ENCODE measurements at regions not wholly inside any gene's neighbourhood (a gene's known extent, or its start where the extent isn't known, plus 50 kb on each side); places are given as distances from the start of the nearest gene placed in this dataset.
A peak's percentile ranks its signal among the peaks of the same experiment; 100 is the strongest.

- no peak for DNase-seq (ENCODE audit: low spot score)
Observed at GRCh38 chr3:180341516-180341915, 260.4 kb upstream of the TTC14 start.

- no peak for DNase-seq (ENCODE audit: low spot score)
Observed at GRCh38 chr3:180351601-180352000, 250.4 kb upstream of the TTC14 start.

DNA sequence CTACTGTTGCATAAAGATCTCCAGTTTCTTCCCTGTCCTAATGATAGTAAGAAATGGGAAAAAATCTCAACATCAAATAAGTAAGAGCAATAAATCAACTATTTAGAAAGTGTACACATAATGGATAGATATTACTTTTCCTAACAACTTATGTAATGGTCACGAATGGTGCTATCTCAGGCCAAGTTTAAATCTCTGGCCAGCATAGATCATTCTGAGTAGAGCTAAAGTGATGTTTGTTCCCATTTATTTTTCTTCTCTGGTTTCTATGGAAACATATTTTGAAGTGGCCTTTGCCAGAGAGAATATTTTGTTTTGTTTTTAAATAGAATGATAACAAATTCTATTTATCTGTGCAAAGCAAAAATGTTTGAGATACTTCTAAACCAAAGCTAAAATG, 249.7 kb upstream of the TTC14 start:
- DNase-seq (ENCODE audit: low spot score) = no peak

- no peak for DNase-seq (ENCODE audit: low spot score)
Observed at GRCh38 chr3:180354214-180354613, 247.7 kb upstream of the TTC14 start.

- no peak for DNase-seq (ENCODE audit: low spot score)
Observed at GRCh38 chr3:180358179-180358578, 243.8 kb upstream of the TTC14 start.

GRCh38 chr3:180359061-180359952, 242.7 kb upstream of the TTC14 start:
- DNase-seq (ENCODE audit: low spot score) = no peak

DNA sequence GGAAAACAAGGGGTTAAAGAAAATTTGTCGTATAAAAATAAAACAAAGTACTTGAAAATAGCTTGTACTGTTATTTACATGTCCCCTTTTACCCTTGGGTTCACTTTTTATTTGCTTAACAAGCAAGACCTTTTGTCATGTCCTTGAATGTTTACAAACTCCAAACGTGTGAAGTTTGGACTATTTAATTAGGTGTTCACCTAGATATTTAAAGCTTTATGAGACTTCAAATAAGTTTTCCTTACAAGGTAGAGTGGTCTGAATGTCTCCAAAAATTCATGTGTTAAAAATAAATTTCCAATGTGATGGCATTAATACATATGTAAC, 242.0 kb upstream of the TTC14 start:
- no peak for DNase-seq (ENCODE audit: low spot score)

DNA sequence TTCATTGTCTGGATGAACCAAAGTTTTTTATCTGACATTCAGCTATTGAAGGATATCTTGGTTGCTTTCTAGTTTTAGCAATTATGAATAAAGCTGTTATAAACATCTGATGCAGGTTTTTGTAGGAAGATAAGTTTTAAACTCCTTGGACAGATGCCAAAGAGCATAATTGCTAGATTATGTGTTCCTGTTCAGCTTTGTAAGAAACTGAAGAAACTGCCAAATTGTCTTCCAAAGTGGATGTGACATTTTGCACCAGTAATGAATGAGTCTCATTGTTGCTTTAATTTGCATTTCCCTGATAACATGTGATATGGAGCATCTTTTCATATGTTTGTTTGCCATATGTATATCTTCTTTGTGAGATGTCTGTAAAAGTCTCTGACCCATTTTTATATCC, 239.9 kb upstream of the TTC14 start:
- no peak for DNase-seq (ENCODE audit: low spot score)

GRCh38 chr3:180375831-180376230, 226.1 kb upstream of the TTC14 start:
- DNase-seq (ENCODE audit: low spot score) = no peak

DNA sequence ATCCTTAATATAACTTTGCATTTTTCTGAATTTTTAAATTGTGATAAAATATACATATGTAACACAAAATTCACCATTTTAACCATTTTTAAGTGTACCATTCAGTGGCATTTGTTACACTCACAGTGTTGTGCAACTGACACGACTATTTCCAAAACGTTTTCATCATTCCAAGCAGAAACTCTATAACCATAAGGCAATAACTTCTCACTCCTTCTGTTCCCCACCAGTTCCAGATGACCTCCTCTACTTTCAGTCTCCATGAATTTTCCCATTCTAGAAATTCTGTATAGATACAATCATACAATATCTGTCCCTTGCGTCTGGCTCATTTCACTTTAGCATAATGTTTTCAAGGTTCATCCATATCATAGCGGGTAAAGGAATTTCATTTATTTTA, 223.5 kb upstream of the TTC14 start:
- DNase-seq (ENCODE audit: low spot score) = no peak

- no peak for DNase-seq (ENCODE audit: low spot score)
Observed at GRCh38 chr3:180382638-180383180, 219.3 kb upstream of the TTC14 start.

DNA sequence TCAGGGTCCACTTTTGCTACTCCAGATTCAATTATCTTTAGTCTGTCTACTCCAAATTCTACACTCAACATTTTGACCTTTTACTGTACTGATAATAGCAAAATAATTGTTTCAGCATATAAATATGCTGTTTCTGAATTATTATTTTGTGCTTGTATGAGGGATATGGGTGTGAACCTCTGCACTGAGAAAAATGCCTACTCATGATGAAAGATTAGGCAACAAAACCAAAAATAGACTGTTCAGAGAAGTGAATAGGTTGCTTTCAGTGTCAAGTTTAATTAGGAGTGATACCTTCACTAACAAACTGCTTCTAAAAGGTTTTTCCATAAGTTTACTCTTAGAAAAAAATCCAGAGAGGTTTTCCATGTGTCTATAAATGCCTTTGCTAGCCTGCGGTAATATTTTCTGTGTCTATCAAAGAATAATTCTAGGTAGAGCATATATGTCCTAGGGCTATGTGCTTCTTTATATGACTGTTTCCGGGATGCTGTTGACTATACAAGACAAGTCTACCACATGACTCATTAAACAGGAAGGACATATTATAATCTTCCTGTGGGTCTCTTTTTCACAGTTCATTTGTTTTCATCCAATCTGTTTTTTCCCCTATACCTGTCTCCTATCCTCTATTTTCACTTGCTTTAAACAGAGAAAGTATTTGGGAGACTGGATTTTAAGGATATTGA, 218.5 kb upstream of the TTC14 start:
- no peak for DNase-seq (ENCODE audit: low spot score)

DNA sequence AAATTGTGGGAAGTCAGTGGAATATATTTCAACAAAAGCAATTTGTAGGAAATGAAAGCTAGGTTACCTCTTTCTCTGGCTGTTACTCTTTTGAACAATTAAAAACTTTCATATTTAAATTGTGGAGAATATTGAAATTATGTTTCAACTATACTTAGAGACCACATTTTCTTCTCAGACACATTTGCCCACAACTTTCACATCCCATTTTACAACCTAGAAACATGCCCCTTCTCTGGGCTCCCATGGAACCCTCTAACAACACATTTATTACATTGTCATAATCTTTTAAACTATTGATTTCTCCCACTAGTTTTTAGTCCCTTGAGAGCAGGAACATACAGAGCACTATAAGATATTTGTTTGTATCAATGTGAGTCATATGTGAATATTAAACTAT, 211.7 kb upstream of the TTC14 start:
- DNase-seq (ENCODE audit: low spot score) = no peak

GRCh38 chr3:180391001-180391400, 211.0 kb upstream of the TTC14 start:
- DNase-seq (ENCODE audit: low spot score) = no peak

DNA sequence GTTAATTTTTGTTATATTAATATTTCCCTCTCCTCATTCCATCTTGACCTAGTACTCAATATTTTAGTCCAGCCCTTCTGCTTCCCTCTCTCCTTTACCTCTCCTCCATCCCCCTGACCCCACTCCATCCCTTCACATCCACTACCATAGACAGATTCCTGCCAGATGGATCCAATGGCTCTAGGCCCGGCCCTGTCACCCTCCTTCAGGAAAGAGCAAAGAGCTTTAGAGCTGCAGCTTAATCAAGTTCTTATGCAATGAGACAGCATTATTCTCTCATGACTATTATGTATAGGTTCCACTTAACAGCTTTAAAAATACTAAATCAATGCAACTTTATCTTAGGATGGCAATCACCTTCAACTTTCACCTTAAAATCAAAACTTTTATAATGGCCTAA, 200.7 kb upstream of the TTC14 start:
- DNase-seq (ENCODE audit: low spot score) = no peak

DNA sequence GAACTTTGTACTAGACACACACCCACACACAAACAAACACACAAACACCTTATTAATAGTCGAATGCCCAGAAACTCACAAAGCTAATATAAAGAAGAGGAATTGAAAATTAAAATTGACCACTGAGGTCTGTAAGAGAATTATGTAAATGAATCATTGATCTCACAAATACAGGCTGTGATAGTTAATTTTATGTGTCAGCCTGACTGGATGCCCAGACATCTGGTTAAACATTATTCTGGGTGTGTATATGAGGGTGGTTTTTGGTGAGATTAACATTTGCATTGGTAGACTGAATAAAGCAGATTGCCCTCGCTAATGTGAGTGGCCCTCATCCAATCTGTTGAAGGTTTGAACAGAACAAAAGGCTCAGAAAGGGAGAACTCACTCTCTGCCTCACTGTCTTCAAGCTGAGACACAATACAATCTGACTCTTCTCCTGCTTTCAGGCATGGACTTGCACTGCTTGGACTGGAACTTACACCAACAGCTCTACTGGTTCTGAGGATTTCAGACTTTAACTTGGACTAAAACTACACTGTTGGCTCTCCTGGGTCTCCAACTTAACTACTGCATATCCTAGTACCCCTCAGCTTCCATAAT, 199.4 kb upstream of the TTC14 start:
- no peak for DNase-seq (ENCODE audit: low spot score)

DNA sequence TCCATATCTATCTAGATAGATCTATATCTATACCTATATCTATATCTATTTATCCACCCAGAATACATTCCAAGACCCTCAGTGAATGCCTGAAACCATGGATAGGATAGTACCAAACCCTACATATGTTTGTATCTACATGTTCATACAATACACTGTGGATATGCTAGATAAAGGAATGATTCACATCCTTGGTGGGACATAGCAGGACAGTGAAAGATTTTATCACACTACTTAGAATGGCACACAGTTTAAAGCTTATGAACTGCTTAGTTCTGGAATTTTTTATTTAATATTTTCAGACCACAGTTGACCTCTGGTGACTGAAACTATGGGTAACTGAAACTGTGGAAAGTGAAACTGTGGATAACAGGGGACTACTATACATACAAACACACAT, 198.8 kb upstream of the TTC14 start:
- no peak for DNase-seq (ENCODE audit: low spot score)

GRCh38 chr3:180408654-180409053, 193.3 kb upstream of the TTC14 start:
- DNase-seq (ENCODE audit: low spot score) = no peak

DNA sequence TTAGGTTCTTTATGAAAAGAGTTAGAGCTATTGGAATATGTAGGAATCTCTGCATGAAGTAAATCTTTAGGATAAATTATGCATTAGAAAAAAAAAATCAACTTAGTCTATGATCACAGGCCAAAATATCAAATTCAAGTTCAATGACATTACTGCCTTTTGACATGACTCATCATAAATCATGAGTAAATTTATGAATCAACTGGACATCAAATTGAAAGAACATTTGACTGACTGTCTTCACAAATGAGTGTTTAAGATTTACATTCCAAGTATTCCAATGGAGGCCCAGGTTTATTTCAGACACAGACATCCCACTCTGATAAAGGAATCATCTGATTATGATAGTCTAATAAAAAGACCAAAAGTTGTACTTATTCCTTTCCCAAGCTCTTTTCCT, 192.8 kb upstream of the TTC14 start:
- DNase-seq (ENCODE audit: low spot score) = no peak

- DNase-seq (ENCODE audit: low spot score) = no peak
Observed at GRCh38 chr3:180409883-180410282, 192.1 kb upstream of the TTC14 start.

DNA sequence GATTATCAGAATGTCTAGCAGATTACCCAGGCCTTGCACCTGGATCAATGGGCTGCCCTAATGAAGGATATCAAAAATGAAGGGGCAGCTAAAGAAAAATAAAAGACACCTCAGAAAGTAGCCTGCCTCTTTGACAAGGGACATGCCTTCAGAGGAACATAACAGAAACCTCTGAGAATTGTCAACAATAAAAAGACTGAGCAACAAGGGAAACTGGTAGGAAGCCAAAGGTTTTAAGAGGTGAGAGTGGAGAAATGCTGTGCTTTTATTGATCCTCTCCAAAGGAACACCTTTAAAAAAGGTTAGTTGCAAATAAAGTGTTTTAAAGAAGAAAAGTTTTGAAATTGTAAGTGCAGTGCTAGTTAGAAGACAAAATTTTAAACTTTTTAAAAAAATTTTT, 187.8 kb upstream of the TTC14 start:
- no peak for DNase-seq (ENCODE audit: low spot score)

DNA sequence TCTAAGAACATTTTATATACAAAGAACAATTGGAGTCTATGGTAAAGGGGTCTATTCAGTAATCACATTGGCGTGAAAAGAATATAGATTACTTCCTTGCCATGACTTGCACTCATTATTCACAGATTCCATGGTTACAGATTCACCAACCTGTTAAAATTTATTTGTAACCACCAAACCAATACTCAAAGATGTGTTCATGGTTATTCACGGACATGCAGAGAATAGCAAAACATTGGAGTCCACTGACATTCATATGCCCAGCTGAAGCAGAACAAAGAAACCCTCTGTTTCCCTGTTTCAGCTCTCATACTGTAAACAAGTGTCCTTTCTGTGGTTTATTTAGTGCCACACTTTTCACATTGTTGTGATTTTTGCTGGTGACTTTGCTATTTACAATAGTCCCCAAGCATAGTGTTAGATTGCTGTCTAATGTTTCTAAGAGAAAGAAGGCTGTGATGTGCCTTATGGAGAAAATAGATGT, 185.8 kb upstream of the TTC14 start:
- DNase-seq (ENCODE audit: low spot score) = peak; percentile 98

- DNase-seq (ENCODE audit: low spot score) = no peak
Observed at GRCh38 chr3:180417241-180417640, 184.7 kb upstream of the TTC14 start.

All from pons (tissue), 1 donor.